ENCODE measurements at regions not wholly inside any gene's neighbourhood (a gene's known extent, or its start where the extent isn't known, plus 50 kb on each side); places are given as distances from the start of the nearest gene placed in this dataset.

DNA sequence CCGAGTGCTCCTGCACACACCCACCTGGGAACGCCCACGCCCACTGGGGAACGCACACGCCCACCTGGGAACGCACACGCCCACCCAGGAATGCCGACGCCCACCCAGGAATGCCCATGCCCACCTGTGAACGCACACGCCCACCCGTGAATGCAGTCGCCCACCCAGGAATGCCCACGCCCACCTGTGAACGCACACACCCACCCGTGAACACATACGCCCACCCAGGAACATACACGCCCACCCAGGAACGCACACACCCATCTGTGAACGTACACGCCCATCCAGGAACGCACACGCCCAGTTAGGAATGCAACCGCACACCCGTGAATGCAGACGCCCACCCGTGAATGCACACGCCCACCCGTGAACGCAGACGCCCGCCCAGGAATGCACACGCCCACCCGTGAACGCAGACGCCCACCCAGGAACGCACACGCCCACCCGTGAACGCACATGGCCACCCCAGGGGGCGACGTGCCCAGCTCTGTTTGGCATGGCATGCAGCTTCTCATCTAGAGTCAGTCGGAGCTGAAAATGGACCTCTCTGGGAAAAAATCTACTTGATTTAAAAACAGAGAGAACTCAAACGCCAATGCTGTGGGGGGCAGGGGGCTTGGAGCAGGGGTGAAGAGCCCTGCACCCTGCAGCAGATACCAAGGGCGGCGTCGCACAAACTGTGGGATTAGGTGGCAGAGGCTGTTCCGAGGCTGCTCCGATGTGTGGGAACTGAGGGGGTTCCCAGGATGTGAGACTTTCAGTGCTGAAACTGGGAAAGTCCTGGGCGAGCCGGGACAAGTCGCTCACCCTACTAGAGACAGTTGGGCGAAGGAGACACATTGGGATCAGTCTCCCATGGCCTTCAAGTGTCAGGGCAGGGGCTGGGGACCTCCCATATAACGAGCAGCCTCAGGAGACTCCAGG lies 83.3 kb downstream of the MYEOV start:
- TF ChIP-seq EZH2 (IDR thresholded peaks at IDR 0.05) (no peak), EZH2phosphoT487 (IDR thresholded peaks at IDR 0.05) (no peak)
- TF ChIP-seq, protein P1, sequence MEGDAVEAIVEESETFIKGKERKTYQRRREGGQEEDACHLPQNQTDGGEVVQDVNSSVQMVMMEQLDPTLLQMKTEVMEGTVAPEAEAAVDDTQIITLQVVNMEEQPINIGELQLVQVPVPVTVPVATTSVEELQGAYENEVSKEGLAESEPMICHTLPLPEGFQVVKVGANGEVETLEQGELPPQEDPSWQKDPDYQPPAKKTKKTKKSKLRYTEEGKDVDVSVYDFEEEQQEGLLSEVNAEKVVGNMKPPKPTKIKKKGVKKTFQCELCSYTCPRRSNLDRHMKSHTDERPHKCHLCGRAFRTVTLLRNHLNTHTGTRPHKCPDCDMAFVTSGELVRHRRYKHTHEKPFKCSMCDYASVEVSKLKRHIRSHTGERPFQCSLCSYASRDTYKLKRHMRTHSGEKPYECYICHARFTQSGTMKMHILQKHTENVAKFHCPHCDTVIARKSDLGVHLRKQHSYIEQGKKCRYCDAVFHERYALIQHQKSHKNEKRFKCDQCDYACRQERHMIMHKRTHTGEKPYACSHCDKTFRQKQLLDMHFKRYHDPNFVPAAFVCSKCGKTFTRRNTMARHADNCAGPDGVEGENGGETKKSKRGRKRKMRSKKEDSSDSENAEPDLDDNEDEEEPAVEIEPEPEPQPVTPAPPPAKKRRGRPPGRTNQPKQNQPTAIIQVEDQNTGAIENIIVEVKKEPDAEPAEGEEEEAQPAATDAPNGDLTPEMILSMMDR (IDR thresholded peaks at IDR 0.05) = no peak
